ENCODE measurements at regions not wholly inside any gene's neighbourhood (a gene's known extent, or its start where the extent isn't known, plus 50 kb on each side); places are given as distances from the start of the nearest gene placed in this dataset.

DNA sequence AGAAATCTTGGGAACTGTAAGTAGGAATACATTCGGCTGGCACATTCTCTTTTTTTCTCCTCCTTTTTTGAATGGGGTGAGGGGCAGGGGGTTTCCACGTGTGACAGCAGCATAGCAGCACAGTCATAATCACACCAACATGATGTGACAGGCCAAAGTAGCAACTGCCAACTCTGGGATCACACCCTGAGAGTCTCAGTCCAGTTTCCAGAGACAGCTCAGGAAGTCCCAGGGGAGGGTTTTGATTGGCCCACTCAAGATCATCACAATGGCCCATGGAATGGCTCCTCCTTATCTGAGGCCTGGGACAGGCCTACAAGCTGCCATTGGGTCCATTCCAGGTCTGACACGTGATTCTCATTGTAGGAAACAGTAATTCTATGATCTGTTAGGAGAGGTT, 207.1 kb upstream of the ASIC2 start:
- TF ChIP-seq CTCF (IDR thresholded peaks at IDR 0.05) (no peak), POLR2A (IDR thresholded peaks at IDR 0.05) (no peak)

All from transverse colon (tissue), 3 donors.